Activated CD8-positive, alpha-beta T cell treated with anti-CD3 and anti-CD28 coated beads for 36 hours (primary cell): ENCODE measurements at regions not wholly inside any gene's neighbourhood (a gene's known extent, or its start where the extent isn't known, plus 50 kb on each side); places are given as distances from the start of the nearest gene placed in this dataset.

ENCODE experiments used
- ATAC-seq: fragments of 200-7000 bp; cut with Tn5 transposase; one replicate; pipeline ENCODE4 v1.10.0; 2021; ENCODE audit warnings: mild to moderate bottlenecking, moderate library complexity
- CTCF ChIA-PET: fragments of 350-600 bp; sonication (Branson Sonifier 250); formaldehyde crosslinking; loops from one replicate; lab custom pipeline; 2021; ENCODE audit warnings: antibody characterized with exemption; lab: Charles Lee
- POLR2A ChIA-PET: fragments of 350-600 bp; sonication (Branson Sonifier 250); formaldehyde crosslinking; loops from one replicate; lab custom pipeline; 2021; ENCODE audit warnings: antibody characterized with exemption; lab: Charles Lee
- DNase-seq: peaks from one replicate; pipeline ENCODE4 v3.0.0-alpha.2; 2020
- H3K27ac Mint-ChIP-seq: one replicate; pipeline ENCODE4 v1.8.0; 2021; ENCODE audit warnings: mild to moderate bottlenecking, mixed read lengths
- H3K27me3 Mint-ChIP-seq: one replicate; pipeline ENCODE4 v1.8.0; 2021; ENCODE audit warnings: mixed read lengths
- H3K36me3 Mint-ChIP-seq: one replicate; pipeline ENCODE4 v1.8.0; 2021; ENCODE audit warnings: low read depth, mixed read lengths
- H3K4me1 Mint-ChIP-seq: one replicate; pipeline ENCODE4 v1.8.0; 2021; ENCODE audit warnings: low read depth, mixed read lengths
- H3K4me3 Mint-ChIP-seq: one replicate; pipeline ENCODE4 v1.8.0; 2021; ENCODE audit warnings: mild to moderate bottlenecking, moderate library complexity, mixed read lengths
- H3K9me3 Mint-ChIP-seq: one replicate; pipeline ENCODE4 v1.8.0; 2021; ENCODE audit warnings: mixed read lengths
- CTCF ChIP-seq: fragments of 200-600 bp; IDR thresholded peaks from one replicate; pipeline ENCODE4 v1.8.0; 2022; ENCODE audit warnings: antibody characterized with exemption, mild to moderate bottlenecking
- intact Hi-C: fragments of 100-400 bp; cut with micrococcal nuclease; formaldehyde crosslinking; loops from one replicate; pipeline ENCODE4 v1.10.0; 2022

- Mint-ChIP-seq H3K4me1 (no peaks in the 10 kb centered on the region), H3K27me3 (no peaks in the 10 kb centered on the region), H3K9me3 (no peaks in the 10 kb centered on the region), H3K36me3 (no peaks in the 10 kb centered on the region), H3K27ac (no peak overlapping the region), H3K4me3 (no peak overlapping the region)
- CTCF ChIA-PET, result no interaction called here
- DNase-seq (no peak), ATAC-seq (no peak)
- no peak for TF ChIP-seq CTCF
- intact Hi-C loops, result no loop called here
- POLR2A ChIA-PET, result no interaction called here
These were observed 142.5 kb upstream of the TNS3 start for GRCh38 chr7:47724335-47724982.

GRCh38 chr7:47722126-47722525 lies 140.2 kb upstream of the TNS3 start:
- TF ChIP-seq CTCF, result no peak
- no peak for ATAC-seq
- POLR2A ChIA-PET, result no interaction called here

GRCh38 chr7:47721670-47722069 lies 139.8 kb upstream of the TNS3 start:
- H3K9me3 Mint-ChIP-seq, result no peaks in the 10 kb centered on the region
- ChIA-PET POLR2A (no interaction called here), CTCF (no interaction called here)
- H3K27ac Mint-ChIP-seq, result no peak overlapping the region
- DNase-seq, result no peak
- no peak for ATAC-seq
- TF ChIP-seq CTCF, result no peak
- H3K4me3 Mint-ChIP-seq, result no peak overlapping the region
- intact Hi-C loops, result no loop called here
- H3K27me3 Mint-ChIP-seq, result no peaks in the 10 kb centered on the region
- no peaks in the 10 kb centered on the region for H3K4me1 Mint-ChIP-seq
- no peaks in the 10 kb centered on the region for H3K36me3 Mint-ChIP-seq

More at GRCh38 chr7:47722126-47722525, 140.2 kb upstream of the TNS3 start:
- Mint-ChIP-seq H3K4me1 (no peaks in the 10 kb centered on the region), H3K27ac (no peak overlapping the region), H3K9me3 (no peaks in the 10 kb centered on the region), H3K36me3 (no peaks in the 10 kb centered on the region), H3K27me3 (no peaks in the 10 kb centered on the region), H3K4me3 (no peak overlapping the region)
- intact Hi-C loops, result no loop called here
- DNase-seq, result no peak
- CTCF ChIA-PET, result no interaction called here

- CTCF ChIA-PET, result no interaction called here
- Mint-ChIP-seq H3K9me3 (no peaks in the 10 kb centered on the region), H3K27me3 (no peaks in the 10 kb centered on the region), H3K4me1 (no peaks in the 10 kb centered on the region), H3K36me3 (no peaks in the 10 kb centered on the region), H3K27ac (no peak overlapping the region), H3K4me3 (no peak overlapping the region)
- TF ChIP-seq CTCF, result no peak
- ATAC-seq (no peak), DNase-seq (no peak)
- POLR2A ChIA-PET, result no interaction called here
- intact Hi-C loops, result no loop called here
These were observed 139.0 kb upstream of the TNS3 start for GRCh38 chr7:47720907-47721244.

DNA sequence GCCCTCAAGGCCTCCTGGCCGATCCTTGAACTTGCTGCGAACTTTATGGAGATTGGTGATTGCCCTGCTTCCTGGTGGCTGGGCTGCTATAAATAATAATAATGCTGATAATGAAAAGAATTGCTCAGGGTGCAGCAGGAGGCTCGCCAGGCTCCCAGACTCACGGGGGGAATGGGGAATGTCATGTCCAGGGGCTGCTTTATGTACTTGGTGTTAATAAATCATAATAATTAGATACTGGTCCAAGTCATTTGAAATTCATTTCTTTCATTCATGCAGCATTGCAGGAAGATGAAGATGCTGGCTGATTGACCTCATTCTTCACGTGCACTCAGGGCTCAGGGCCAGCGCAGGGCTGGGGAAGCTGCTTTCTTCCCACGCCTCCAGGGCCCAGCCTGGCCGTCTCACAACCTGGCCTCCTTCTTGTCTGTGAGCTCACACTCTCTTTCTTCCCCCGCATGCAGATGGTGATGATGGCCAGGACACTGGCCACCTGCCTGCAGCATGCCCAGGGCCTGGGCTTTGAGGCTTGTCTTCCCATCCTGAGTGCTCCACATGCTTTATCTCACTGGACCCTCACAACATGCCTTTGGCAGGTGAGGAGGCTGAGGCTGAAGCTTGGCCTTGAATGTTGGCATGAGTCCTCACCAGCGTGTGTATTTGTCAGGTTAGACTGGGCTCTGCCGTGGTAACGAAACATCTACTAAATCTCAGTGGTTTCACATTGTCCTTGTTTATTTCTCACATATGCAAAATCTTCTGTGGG lies 138.4 kb upstream of the TNS3 start:
- DNase-seq, result no peak
- intact Hi-C loops, result no loop called here

More for the DNA sequence above, 138.4 kb upstream of the TNS3 start:
- peaks cover 2% of the 10 kb centered on the region for H3K4me1 Mint-ChIP-seq
- no peak for TF ChIP-seq CTCF
- ChIA-PET CTCF (no interaction called here), POLR2A (no interaction called here)
- no peak overlapping the region for H3K27ac Mint-ChIP-seq
- ATAC-seq, result no peak
- no peak overlapping the region for H3K4me3 Mint-ChIP-seq
- no peaks in the 10 kb centered on the region for H3K9me3 Mint-ChIP-seq
- no peaks in the 10 kb centered on the region for H3K27me3 Mint-ChIP-seq
- H3K36me3 Mint-ChIP-seq, result no peaks in the 10 kb centered on the region
